Activated CD4-positive, alpha-beta T cell treated with anti-CD3 and anti-CD28 coated beads, Interleukin-2, amount 50 U/mL, for 48 hours (primary cell): ENCODE measurements at regions not wholly inside any gene's neighbourhood (a gene's known extent, or its start where the extent isn't known, plus 50 kb on each side); places are given as distances from the start of the nearest gene placed in this dataset.

Experiments
- DNase-seq, 2 experiments: peaks; one replicate each; pipeline ENCODE4 v3.0.0-alpha.2; 2020

DNA sequence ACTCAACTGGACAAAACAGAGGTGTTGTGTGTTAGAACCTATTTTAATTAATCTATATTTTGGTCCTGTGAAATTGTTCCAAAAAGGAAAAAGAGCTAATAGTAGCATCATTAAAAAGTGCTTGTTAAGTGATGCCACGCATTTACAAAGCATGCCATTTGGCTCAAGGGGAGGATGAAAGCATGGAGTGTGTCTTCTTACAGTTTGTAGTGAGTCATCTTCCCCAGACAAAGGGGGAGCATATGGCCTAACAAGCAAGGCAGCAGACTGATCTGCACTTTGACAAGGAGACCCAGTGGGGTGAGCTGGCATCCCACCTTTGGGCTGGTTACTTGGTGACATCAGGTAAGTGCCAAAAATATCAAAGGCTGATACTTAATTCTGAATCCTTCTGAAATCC lies 297.0 kb downstream of the FGF9 start:
- no peak for DNase-seq

DNA sequence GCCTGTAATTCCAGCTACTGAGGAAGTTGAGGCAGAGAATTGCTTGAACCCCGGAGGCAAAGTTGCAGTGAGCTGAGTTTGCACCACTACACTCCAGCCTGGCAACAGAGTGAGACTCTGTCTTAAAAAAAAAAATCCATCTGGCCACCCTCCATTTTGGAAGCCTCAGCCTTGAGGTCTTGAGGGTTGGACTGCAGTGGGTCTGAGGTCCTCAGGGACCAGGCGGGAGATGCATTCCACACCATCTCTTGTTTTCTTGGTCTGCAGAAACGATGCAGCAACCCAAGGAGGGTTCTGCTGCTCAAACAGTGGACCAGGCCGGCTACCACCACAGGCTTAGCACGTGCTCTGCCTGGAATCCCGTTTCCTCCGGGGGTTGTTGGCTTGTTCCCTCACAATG lies 299.3 kb downstream of the FGF9 start:
- no peak for DNase-seq

- no peak for DNase-seq
Measured at GRCh38 chr13:21970918-21971317, 300.0 kb downstream of the FGF9 start.

DNA sequence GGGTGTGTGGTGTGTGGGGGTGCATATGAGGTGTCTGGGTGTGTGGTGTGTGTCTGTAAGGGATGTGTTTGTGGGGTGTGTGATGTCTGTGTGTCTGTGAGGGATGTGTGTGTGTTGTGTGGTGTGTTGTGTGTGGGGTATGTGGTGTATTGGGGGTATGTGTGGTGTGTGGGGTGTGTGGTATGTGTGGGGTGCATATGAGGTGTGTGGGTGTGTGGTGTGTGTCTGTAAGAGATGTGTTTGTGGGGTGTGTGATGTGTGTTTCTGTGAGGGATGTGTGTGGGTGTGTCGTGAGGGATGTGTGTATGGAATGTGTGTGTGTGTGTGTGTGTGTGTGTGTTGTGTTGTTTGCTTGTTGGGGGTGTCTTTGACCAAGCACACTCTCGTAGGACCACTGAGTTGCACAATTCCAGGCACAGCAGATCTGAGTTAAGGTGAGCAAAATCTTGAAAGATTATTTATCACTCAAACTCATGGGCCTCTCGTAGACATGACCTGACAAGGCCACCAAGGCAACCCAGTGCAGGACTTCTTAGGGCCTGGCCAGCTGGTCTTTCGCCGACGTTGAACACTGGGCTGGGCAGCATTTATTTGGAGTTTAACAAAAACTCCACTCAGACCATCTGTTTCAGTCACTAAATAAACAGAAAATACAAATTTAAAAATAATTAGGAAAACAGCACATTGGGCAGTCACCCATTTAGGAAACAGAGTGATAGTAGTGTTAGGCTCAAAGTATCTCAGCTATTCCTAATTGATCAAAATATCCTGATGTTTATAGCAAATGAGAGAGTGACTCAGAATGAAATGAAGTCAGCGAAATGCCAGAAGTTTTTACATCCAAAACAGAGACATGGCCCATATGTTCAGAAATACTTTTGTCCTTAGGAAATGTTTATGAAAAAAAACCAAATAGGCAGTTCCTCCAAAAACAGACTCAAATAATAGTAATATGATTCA lies 301.1 kb downstream of the FGF9 start:
- no peak for DNase-seq

DNA sequence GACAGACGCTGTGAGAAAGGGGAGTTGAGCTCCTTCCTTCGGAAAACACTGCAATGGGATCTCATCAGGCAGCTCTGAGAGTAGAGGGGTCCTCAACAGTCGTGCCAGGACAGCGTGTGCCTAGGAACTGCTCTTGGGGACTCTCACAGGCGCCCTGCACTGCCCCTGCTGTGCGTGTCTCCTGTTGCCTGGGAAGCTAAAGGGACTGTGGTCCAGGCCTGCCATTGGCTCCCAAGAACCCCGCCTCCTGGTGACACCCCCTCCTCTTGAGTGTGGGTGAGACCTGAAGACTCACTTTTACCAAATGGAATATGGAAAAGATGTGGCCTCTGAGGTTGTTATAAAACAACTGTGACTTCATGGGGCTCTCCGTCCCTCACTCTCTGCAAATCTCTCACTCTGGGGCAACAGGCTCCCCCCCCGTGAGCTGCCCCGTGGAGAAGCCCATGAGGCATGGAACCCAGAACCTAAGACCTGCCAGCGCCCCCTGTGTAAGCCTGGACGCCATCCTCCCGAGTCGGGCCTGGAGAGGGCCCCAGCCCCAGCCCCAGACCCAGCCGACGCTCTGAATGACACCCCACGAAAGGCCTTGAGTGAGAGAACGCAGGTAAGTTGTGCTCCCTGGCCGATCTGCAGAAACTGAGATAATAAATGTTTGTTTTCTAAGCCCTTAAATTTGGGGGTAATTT lies 302.7 kb downstream of the FGF9 start:
- no peak for DNase-seq

- DNase-seq = no peak
Measured at GRCh38 chr13:21974741-21975140, 303.9 kb downstream of the FGF9 start.

DNA sequence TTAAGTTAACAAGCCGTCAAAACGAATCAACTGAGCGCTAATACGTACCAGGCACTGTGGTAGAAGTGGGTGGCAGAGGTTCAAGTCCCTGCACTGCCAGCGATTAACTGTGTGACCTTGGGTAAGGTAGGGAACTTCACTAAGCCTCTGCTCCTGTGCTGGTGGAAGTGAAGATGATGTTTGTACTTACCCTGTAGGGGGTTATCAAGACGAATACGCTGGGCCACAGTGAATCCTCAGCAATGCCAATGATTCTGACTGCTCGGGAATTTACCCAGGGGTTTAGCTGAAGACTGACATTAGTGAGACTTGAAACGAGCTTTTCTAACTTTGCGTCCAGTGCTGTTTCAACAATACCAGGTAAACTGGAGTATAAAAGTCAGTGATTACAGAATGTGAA lies 305.3 kb downstream of the FGF9 start:
- no peak for DNase-seq

DNA sequence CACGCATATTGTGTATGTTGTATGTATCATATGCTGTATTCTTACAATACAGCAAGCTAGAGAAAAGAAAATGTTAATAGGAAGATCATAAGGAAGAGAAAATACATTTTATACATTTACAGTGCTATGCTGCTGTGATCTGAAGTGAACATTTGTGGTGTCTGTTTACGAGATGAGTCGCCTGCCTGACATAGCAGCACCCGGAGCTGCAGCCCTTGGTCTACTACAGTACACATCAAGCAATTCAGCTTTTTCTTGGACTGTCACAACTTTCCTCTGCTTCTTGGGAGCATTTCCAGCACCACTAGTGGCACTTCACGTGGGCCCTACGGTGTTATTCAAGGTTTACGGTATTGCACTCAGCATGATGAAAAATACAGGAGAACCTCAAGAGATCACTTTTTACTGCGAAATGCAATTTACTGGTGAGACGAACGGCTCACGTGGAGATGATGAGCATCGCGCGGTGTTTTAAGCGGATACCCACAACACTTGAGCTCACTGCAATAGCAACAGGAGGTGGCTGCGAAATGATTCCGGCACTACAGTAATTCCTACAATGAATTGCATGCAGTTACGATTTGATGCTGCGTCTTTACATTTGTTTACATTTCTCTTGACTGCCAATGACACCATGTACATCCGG lies 308.4 kb downstream of the FGF9 start:
- DNase-seq = no peak

DNA sequence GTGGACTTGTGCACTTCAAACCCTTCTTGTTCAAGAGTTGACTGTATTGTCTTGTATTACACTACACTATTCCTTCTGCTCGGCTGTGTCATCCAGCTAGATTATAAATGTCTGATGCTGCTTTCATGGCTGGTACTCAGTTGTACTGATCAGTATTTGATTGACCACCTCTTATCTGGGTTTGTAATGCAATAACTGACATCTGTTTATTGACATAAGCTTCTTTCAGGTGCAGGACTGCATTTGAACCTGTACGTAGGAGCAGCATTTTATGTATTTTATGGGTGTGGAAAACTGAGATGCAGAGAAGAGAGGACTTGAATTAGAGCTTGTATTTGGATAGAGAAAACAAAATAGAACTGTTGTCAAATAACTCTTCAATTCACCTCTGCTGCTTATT lies 309.2 kb downstream of the FGF9 start:
- no peak for DNase-seq

DNA sequence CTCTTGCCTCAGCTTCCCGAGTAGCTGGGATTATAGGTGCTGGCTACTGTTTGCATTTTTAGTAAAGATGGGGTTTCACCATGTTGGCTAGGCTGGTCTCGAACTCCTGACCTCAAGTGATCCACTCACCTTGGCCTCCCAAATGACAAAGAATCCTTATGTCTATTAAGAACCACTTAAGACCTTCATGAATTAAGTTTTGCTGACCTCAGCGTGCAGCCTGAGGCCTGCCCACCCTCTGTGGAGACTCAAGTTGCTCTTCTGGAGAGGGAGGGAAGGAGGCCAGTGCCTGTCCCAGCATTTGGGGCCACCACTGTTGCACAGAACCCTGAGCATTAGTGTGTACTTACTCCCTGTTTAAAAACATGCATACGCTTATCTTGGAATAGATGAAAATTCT lies 313.3 kb downstream of the FGF9 start:
- DNase-seq = no peak

- DNase-seq = no peak
Measured at GRCh38 chr13:21986602-21987001, 315.7 kb downstream of the FGF9 start.

- peak in 1 of 2 experiments; percentile 3 for DNase-seq
Measured at GRCh38 chr13:21987793-21988192, 316.9 kb downstream of the FGF9 start.

DNA sequence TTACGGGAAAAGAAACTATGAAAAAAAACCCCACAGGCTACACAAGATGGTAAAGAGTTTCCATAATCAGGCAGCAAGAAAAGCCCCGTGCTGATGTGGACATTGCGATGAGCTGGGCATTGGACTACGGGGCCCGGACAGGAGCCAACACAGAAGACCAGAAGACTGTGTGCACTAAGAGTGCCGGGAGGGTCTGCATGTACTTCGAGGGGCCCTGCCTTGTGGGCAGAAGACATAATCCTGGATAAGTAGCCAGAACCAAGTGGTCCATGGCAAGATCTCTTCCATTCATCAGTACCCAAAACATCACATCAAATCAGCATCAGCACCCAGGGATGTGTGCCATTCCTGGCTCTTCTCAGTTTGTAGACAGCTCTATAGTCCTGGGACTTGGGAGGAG lies 317.8 kb downstream of the FGF9 start:
- DNase-seq = no peak

GRCh38 chr13:21996049-21996448 lies 325.2 kb downstream of the FGF9 start:
- DNase-seq = no peak

DNA sequence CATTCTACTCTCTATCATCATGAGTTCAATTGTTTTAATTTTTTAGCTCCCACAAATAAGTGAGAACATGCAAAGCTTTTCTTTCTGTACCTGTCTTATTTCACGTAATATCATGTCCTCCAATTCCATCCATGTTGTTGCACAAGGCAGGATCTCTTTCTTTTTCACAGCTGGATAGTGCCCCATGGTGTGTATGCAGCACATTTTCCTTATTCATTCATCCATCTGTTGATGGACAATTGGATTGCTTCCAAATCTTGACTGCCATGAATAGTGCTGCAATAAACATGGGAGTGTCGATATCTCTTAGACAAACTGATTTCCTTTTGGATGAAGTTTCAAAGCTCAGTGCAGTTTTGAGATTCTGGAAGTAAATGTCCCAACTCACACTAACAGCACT lies 326.9 kb downstream of the FGF9 start:
- no peak for DNase-seq

DNA sequence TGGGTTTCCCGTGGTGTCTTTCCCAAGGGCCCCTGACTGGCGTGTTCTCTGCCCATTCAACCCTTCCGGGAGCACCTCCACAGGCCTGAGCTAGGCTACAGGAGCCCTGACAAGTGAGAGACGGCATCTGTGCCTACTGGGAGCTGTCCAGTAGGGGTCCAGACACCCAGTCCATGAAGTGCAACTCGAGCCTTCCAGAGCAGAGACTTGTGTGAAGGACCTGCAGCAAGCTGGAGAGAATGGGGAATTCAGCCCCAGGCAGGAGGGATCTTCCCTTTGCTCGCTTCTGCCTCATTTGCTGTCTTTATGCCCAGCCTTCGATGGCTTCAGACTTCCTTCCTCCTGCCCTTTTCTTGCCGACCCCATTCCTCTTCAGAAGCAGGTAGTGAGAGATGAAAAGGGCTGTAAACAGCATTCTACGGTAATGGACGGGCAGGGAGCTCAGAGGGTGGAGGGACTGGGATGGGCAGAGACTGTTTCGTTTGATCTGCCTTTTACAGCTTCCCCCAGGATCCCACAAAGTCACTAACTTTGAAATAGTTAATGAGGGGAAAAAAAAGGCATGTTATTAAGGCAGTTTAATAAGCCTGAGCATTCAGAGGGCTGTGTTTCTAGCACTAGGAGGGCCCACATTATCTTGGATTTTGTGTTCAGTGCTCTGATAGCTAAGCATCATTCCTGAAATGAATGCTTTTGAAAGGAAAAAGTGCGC lies 327.6 kb downstream of the FGF9 start:
- DNase-seq = no peak

DNA sequence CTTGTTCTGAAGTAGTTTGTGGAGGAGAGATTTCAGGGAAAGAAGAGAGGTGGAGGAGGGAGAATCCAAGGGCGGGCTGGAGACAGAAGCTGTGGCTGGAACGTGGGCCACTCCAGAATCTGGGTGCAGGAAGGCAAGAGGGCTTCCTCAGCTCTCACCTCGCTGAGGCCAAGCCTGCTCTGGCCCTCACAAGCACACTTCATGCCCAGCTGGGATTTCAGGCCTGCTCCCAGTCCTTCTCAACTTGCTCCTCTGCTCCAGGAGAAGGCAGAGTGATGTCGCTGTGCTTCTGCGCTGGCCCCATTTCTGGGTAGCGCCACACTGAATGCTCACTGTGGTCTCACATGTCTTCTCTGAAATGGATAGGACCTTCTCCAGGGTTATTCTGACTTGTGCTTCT lies 328.8 kb downstream of the FGF9 start:
- no peak for DNase-seq

DNA sequence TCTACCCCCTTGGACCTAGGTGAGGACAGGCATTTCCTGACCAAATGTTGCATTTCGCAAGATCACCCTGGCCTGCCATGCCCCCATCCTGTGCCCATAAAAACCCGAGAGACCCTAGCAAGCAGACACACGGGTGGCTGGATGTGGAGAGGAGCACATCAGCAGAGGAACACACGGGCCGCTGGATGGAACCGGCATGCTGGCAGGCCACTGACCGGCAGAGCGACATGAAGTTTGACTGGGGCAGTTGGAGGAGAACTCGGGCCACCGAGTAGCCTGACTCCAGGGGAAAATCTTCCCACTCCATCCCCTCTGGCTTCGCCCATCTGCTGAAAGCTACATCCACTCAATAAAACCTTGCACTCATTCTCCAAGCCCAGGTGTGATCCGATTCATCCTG lies 329.3 kb downstream of the FGF9 start:
- no peak for DNase-seq

DNA sequence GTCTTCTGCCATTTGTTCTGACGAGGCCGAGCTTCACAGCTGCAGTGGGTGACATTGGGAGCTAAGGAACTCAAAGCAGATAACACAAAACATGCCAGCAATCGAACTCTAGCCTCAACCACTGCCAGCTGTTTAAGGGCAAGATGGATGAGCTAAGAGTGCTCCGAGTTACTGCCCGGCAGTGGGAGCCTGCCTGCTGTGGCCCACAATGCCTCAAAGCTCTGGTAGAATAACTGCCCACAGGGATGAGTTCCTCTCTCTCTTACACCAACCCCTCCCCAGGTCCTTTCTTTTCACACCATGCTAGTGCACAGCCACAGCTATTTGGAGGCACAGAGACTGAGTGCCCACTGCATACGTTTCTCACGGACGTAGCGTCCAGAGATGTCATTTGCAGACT lies 330.5 kb downstream of the FGF9 start:
- DNase-seq = no peak

DNA sequence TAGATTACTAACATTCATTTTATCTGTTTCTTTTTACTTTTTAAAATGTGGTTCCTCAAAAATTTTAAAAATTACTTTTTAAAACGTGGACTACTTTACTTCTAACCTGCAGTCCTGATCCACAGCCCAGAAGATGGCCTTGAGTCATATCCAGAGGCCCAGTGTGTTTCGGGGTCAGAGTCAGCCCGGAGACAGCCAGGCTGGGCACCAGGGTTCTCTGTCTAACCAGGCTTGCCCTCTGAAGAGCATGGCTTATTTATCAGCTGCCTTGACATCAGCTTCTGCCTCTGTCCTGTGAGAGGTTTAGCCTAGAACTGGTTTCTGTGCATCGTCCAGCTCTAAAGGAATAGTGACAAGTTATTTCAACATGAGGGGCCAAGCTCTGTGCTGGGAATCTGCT lies 332.0 kb downstream of the FGF9 start:
- no peak for DNase-seq

GRCh38 chr13:22009500-22009899 lies 338.6 kb downstream of the FGF9 start:
- DNase-seq = no peak

GRCh38 chr13:22009937-22010336 lies 339.1 kb downstream of the FGF9 start:
- no peak for DNase-seq

DNA sequence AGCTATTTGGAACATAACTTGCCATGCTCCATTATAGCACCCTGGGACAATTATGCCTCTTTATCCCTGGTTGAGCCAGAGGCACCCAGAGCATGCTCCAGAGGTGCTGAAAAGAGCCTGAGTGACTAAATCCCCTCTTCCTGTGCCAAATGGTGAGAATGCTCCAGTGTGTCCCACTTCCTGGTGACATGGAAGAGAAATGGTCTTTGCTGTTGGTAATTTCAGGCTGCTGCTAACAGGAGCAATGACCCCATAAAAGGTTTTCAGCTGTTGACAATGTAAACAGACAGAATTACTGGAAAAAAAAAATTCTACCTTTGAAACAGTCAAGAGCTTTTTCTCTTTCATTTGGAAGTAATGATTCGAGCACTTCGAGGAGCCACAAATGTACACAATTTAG lies 341.8 kb downstream of the FGF9 start:
- no peak for DNase-seq
